ENCODE measurements at regions not wholly inside any gene's neighbourhood (a gene's known extent, or its start where the extent isn't known, plus 50 kb on each side); places are given as distances from the start of the nearest gene placed in this dataset.
A peak's percentile ranks its signal among the peaks of the same experiment; 100 is the strongest.

DNA sequence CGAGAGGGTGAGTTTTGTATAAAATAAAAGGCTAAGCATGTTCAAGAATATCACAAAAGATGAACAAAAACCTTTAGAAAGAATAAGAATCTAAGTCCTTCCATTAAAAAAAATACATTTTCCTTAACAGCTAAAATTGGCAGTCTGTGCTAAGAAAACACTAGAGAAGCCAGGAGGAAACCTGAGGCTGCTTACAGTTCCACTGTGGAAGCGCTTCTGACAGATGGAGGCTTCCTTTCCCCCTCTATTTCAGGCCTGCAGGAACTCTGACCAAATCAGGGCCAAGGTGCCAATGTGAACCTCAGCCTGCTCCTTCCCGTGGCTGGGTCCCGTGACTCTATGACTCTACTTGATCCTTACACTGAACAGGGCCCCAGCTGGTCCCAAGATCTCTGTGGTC lies 108.1 kb upstream of the ARHGAP28 start:
- TF ChIP-seq POLR2A (IDR thresholded peaks at IDR 0.05) (no peak), POLR2AphosphoS5 (IDR thresholded peaks at IDR 0.05) (no peak)
- TF ChIP-seq, protein P1, sequence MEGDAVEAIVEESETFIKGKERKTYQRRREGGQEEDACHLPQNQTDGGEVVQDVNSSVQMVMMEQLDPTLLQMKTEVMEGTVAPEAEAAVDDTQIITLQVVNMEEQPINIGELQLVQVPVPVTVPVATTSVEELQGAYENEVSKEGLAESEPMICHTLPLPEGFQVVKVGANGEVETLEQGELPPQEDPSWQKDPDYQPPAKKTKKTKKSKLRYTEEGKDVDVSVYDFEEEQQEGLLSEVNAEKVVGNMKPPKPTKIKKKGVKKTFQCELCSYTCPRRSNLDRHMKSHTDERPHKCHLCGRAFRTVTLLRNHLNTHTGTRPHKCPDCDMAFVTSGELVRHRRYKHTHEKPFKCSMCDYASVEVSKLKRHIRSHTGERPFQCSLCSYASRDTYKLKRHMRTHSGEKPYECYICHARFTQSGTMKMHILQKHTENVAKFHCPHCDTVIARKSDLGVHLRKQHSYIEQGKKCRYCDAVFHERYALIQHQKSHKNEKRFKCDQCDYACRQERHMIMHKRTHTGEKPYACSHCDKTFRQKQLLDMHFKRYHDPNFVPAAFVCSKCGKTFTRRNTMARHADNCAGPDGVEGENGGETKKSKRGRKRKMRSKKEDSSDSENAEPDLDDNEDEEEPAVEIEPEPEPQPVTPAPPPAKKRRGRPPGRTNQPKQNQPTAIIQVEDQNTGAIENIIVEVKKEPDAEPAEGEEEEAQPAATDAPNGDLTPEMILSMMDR (IDR thresholded peaks at IDR 0.05 in 8 of 11, conservative IDR thresholded peaks at IDR 0.05 in 3 of 11): no peak
- DNase-seq: no peak
- Histone ChIP-seq H3K4me3 (no peak overlapping the region), H3K9me3 (no peaks in the 10 kb centered on the region), H3K36me3 (no peaks in the 10 kb centered on the region), H3K4me1 (no peaks in the 10 kb centered on the region), H3K27ac (no peak overlapping the region), H3K27me3 (replicated peaks in 1 of 7) (no peaks in the 10 kb centered on the region)
- WGBS, 5 donors: 78 to 91% (median 79%) methylated on average over 4 of the region's 4 CpGs
- intact Hi-C loops (cut with DNase I; ENCODE audit: low total_unique reads): no loop called here

GRCh38 chr18:6623278-6623677 lies 106.2 kb upstream of the ARHGAP28 start:
- no peak for TF ChIP-seq POLR2A (IDR thresholded peaks at IDR 0.05)
- TF ChIP-seq POLR2AphosphoS5 (IDR thresholded peaks at IDR 0.05): no peak
- TF ChIP-seq, protein P1 (IDR thresholded peaks at IDR 0.05 in 8 of 11, conservative IDR thresholded peaks at IDR 0.05 in 3 of 11): no peak
- 82 to 91% (median 85%) methylated on average over 2 of the region's 2 CpGs for WGBS, 5 donors
- H3K9me3 ChIP-seq: no peaks in the 10 kb centered on the region
- H3K4me1 ChIP-seq: no peaks in the 10 kb centered on the region
- no peak overlapping the region for H3K27ac ChIP-seq
- no peak overlapping the region for H3K4me3 ChIP-seq
- no peak for DNase-seq
- intact Hi-C loops (cut with DNase I; ENCODE audit: low total_unique reads): no loop called here
- no peaks in the 10 kb centered on the region for H3K36me3 ChIP-seq
- no peaks in the 10 kb centered on the region for H3K27me3 ChIP-seq (replicated peaks in 1 of 7)

DNA sequence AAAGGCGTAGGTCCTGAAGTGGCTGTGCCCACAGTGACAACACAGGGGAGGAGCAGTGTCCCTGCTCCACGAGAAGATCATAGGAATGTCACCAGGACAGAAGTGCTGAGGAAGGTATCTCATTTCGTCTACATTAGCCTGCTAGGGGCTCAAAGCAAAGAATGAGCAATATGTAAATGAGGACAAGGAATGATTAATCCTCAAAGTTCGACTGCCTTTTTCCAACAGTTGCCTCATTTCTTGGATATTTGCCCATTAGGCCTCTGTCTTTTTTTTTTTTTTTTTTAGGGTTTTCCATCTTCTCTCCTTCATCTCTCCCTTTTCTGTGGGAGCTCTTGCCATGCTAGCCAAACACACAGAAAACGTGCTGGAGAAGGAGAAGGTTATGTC lies 105.2 kb upstream of the ARHGAP28 start:
- no peaks in the 10 kb centered on the region for H3K9me3 ChIP-seq
- intact Hi-C loops (cut with DNase I; ENCODE audit: low total_unique reads): no loop called here
- peak overlapping the region in 4 of 8 donors; percentile 17 to 33 (median 22) for H3K27ac ChIP-seq
- no peaks in the 10 kb centered on the region for H3K4me1 ChIP-seq
- no peaks in the 10 kb centered on the region for H3K27me3 ChIP-seq (replicated peaks in 1 of 7)
- no peak overlapping the region for H3K4me3 ChIP-seq
- TF ChIP-seq POLR2A (IDR thresholded peaks at IDR 0.05) (no peak), POLR2AphosphoS5 (IDR thresholded peaks at IDR 0.05) (no peak)
- TF ChIP-seq, protein P1 (IDR thresholded peaks at IDR 0.05 in 8 of 11, conservative IDR thresholded peaks at IDR 0.05 in 3 of 11): no peak
- no peaks in the 10 kb centered on the region for H3K36me3 ChIP-seq
- WGBS, 5 donors: 54 to 72% (median 66%) methylated on average over 5 of the region's 5 CpGs
- DNase-seq: no peak

GRCh38 chr18:6624661-6625311 lies 104.7 kb upstream of the ARHGAP28 start:
- Histone ChIP-seq H3K9me3 (no peaks in the 10 kb centered on the region), H3K4me3 (no peak overlapping the region), H3K27me3 (replicated peaks in 1 of 7) (no peaks in the 10 kb centered on the region), H3K4me1 (no peaks in the 10 kb centered on the region), H3K27ac (peak overlapping the region in 5 of 8 donors; percentile 17 to 39 (median 27)), H3K36me3 (no peaks in the 10 kb centered on the region)
- no peak for DNase-seq
- WGBS, 5 donors: 66 to 77% (median 72%) methylated on average over 5 of the region's 5 CpGs
- TF ChIP-seq POLR2AphosphoS5 (IDR thresholded peaks at IDR 0.05) (no peak), POLR2A (IDR thresholded peaks at IDR 0.05) (no peak)
- TF ChIP-seq, protein P1 (IDR thresholded peaks at IDR 0.05 in 8 of 11, conservative IDR thresholded peaks at IDR 0.05 in 3 of 11): no peak
- intact Hi-C loops (cut with DNase I; ENCODE audit: low total_unique reads): no loop called here
